Hippocampal formation (tissue), 2 donors: ENCODE measurements at regions not wholly inside any gene's neighbourhood (a gene's known extent, or its start where the extent isn't known, plus 50 kb on each side); places are given as distances from the start of the nearest gene placed in this dataset.
"Not testable (repeated sequence)": the region's sequence is repeated elsewhere in the genome, so short reads cannot be mapped to it uniquely, and the experiment has no call there.

Experiments used
- DNase-seq, 2 donors: peaks; one replicate each; lab custom pipeline; 2025; lab: John Stamatoyannopoulos, UW

DNA sequence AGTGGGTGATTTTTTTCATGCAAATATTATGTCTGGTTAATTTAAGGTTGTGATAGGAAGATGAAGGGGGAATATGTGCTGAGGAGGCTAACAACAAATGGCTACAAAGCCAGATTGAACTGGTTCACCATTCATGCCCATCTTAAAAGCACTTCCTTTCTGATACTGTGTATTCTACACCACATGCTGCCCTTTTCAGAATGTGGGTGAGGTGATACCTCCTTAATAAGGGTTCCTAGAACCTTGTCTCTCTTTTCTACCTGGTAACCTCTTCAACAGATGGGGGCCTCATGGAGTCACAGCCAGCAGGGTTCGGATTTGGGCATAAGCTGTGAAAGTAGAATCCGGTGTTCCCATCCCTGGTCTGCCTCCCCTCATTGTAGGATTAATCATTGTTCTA, 1064.0 kb upstream of the SEMA6A start:
- DNase-seq, result no peak

DNA sequence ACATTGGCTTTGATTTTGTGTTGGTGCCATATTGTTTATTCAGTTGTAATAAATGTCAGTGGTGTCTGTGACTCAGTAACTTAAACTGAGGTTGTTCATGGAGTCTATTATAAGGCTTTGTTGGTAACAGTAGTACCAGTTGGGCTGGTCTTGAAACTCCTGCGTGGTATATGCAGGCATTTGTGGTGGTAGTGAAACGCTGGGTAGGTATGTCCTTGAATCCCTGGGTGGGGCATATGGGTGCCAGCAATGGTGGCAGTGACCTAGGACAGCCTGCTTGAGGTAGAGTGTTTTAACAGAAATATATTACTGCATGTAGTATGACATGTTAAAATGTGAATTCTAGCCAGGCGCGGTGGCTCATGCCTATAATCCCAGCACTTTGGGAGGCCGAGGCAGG, 1058.5 kb upstream of the SEMA6A start:
- no peak for DNase-seq

DNA sequence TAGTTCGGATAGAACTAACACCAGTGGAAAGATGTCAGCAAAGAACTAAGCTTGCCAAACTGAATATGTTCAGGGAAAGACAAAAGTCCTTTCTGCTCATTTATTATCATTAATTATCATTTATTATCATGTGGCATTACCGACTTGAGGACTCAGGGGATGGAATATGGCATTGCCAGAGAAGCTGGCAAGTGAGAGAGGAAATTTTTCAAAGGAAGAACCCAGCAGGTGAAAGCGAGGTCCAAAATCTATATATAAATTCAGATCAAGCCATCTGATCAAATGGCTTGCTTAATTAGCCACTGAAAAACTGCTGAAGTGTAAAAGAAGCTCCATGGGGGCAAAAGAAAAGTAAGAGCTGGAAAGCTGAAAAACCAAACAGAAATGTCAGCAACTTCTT, 1049.6 kb upstream of the SEMA6A start:
- no peak for DNase-seq

DNA sequence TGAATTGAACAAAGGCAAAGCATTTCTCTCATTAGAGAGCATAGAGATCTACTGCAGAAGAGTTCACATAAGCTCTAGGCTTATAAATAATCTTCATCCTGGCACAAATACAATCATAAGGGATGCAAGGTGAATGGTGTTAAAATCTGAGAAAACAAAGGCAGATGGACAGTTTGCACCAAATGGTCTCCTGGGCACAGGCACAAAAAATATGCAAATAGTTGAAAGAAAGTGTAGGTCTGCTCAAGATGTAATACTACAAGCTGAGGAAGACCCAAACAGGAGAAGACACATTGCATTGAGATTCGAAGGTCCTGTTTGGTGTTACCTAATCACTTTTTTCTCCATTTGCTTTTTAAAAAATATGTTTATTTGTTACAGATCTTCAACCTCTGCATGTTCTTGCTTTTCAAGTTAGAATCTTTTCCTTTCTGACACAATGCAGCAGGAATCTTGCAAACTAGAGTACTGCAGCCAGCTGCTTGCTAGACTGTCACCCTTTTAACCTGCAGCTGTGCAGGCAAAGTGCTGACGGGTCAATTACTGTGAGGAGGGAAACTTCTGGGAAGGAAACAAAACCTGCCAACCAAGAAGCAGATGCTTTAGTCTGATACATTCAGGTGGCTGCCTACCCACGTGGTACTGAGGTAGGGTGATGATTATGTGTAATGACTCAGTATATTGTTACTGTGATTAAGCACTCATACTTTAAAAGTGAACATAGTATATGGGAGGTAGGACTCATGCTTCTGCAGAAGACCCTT, 1048.6 kb upstream of the SEMA6A start:
- peak in 1 of 2 donors; percentile 26 for DNase-seq

DNA sequence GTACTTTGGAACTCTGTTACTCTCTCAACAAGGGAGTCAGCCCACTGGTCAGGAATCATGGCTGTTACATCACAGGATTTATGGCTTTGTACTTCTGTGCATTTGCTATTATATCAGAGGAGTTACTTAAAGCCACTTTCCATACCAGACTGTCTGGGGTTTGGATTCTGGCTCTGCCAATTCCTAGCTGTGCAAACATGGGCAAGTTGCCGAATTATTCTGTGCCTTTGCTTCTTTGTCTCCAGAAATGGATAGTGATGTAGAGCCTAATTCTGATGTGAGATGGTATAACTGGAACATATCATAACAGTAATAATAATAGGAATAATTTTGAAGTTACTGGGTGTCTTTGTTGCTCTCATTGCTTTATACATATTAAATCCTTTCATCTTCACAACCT, 1047.3 kb upstream of the SEMA6A start:
- DNase-seq, result no peak

DNA sequence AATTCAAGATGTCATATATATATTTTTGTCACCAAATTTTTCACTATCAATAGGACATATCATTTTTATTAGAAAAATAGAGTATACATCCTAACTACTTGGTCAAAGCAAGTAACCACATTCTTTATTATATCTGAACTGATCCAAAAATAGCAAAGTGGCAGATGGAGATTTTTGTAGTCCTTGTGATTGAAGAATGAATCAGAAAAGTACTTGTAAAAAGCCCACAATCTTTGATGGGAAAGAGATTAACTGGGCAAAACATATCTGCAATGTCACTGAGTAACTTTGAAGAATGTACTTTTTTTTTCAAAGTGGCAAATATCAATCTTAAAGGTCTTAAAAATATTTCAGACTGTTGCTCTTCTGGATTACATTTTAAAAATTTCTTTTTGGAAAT, 1040.6 kb upstream of the SEMA6A start:
- no peak for DNase-seq

DNA sequence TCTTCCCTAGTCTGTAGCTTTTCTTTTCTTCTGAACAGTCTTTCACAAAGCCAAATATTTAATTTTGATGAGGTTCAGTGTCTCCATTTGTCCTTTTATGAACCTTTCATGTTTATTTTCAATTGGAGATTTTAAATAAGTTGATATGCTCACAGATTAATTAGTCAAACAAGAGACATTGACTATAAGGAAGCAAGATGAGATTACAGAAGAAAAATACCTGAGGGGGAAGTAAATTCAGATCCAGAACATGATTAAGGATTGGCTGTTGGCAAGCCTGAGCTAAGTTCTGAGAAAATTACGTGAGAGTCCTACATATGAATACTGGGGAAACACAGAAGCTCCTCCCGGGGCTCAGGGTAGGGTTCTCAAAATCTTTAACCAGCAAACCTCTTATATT, 1039.8 kb upstream of the SEMA6A start:
- no peak for DNase-seq

DNA sequence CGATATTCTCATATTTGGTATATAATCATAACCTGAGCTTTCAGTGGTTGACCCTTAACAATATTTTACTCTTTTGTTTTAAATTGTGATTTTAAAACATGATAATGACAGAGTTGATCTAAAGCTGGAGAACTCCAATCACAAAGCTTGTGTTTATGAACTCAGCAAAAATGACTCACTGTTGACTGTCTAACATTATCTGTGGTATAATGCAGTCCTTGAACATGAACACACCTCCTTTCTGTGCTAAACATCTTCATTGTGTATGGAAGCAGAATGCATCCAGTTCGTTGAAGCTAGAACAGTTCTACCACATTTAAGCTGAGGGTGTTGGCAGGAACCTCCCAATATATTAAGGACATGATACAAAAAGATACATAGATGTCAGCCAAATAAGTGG, 1030.2 kb upstream of the SEMA6A start:
- no peak for DNase-seq

DNA sequence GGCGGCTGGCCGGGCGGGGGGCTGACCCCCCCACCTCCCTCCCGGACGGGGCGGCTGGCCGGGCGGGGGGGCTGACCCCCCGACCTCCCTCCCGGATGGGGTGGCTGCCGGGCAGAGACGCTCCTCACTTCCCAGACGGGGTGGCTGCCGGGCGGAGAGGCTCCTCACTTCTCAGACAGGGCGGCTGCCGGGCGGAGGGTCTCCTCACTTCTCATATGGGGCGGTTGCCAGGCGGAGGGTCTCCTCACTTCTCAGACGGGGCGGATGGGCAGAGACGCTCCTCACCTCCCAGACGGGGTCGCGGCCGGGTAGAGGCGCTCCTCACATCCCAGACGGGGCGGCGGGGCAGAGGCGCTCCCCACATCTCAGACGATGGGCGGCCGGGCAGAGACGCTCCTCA, 1025.2 kb upstream of the SEMA6A start:
- DNase-seq, result not testable (repeated sequence)

DNA sequence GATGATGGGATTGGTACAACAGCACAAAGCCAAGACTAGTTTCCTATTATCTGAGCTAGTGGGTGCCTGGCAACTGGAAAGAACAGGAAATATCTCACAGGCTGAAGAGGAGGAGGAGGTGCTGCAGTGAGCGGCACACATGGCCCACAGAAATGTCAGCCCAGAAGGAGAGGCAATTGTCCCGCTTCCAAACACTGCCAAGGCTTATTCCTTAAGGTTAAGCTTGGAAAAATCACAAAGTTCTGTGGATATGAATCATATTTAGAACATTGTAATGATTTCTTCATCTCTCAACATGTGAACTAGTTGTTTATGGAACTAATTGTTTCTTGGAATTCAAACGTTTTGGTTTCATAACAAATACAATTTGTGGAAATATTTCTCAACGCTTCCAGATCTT, 1019.5 kb upstream of the SEMA6A start:
- peak in 1 of 2 donors; percentile 33 for DNase-seq

DNA sequence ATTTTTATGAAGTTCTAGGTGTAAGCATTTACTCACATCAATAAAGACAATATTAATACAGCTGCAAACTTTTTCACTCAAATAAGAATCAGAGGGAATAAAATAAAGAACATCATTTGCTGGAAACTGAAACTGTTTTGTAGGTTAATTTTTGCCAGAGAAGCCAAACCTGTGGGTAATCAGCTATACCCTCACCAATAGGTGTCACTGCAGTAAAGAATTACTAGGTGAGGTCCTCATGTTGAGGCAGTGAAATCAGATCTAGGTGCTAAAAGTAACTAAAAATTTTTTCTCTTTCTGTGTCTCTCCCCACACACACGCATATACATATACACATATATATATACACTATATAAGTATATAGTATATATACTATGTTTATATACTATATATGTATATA, 1016.3 kb upstream of the SEMA6A start:
- DNase-seq, result no peak

DNA sequence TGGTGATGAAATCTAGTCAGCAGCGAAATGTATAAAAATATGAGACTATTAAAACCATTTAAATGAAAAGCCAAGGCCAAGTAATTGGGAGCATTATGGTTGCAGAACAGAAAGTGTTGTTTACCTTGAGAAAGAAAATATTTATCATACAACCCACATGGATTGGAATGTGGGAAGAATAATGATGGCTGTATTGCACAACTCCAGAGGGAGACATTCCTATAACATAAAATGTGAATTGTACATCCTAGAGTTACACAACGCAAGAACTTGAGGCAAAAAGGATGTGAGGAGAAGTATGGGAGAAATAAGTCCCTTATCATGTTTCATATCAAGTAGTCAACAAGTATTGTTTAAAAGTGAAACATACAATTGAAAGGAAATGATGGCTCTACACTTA, 1014.0 kb upstream of the SEMA6A start:
- no peak for DNase-seq

DNA sequence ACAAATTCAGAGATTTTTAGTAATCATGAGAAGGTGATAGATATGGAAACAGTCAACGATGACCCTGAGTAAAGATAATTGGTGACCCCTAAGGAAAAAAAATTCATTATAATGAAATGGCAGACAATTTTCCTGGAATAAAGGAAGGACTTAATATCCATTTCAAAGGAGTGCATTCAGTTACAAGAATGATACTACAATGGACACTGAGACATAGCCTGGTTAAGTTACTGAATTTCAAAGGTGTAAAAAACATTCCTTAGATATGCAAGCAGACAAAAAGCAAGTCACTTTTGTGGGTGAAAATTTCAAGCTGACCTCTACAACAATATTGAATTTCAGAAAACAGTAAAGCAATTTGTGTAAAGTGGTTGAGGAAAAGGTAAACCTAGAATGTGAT, 1012.5 kb upstream of the SEMA6A start:
- no peak for DNase-seq

DNA sequence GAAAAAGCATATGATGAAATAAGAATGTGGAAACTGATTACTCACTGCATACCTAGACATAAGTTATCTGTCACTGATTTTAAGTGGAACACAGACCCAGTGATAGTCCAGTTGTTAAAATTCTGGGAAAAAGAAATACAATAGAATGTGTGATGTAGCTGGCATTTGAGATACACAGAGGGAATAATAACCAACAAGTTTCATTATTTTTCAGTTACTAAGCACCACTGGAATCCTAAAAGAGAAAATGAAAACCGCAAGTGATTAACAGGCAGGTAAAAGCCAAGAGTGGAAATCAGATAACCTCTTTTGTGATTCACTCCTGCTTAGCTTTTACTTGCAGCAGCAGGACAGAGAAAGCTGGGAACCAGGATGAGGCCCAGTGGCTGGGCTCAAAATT, 994.0 kb upstream of the SEMA6A start:
- DNase-seq, result no peak

DNA sequence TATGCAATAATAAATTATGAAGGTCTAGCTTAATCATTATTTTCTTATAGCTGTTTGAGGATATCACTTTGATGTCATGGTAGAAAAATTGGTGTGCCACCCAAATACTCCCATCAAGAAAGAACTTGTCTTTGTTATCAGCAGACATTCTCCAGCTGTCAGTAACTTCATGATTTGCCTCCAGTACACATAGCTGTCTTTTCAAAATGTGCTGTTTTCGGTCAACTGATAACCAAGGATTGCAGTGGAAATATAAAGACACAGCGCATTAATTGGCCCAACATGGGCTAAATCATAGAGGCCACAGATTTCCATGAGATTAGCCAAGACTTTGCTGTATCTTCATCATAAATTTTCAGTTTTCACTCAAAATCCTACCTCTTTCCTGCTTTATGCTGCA, 993.5 kb upstream of the SEMA6A start:
- DNase-seq, result no peak

DNA sequence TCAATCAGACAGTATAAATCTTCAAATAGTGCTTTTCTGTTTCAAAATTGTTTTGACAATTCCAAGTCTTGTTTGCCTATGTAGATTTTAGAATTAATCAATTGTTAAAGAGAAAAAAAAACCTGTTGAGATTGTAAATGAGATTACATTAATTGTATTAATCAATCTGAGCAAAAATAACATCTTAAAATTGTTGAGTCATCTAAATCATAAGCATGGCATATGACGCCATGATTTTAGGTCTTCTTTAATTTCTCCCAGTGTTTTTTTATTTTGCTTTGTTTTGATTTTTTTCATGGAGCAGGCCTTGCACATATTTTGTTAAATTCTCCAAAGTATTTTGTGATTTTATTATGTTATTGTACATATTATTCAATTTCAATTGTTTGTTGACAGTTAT, 988.0 kb upstream of the SEMA6A start:
- no peak for DNase-seq

DNA sequence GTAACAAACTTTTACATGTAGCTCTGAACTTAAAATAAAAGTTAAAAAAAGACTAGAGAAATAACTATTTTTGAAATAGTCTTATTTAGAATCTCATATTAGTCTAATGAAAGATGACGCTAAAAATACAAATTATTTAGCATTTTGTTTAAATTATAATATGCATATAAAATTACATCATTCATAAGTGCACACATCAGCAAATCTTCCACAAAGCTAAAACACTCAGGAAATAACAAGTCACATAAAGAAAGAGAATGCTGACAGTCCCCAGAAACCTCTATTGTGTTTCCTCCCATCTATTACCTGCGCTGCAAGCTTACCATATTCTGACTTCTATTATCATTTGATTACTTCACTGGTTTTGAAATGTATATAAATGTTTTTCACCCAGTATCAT, 986.9 kb upstream of the SEMA6A start:
- DNase-seq, result no peak

DNA sequence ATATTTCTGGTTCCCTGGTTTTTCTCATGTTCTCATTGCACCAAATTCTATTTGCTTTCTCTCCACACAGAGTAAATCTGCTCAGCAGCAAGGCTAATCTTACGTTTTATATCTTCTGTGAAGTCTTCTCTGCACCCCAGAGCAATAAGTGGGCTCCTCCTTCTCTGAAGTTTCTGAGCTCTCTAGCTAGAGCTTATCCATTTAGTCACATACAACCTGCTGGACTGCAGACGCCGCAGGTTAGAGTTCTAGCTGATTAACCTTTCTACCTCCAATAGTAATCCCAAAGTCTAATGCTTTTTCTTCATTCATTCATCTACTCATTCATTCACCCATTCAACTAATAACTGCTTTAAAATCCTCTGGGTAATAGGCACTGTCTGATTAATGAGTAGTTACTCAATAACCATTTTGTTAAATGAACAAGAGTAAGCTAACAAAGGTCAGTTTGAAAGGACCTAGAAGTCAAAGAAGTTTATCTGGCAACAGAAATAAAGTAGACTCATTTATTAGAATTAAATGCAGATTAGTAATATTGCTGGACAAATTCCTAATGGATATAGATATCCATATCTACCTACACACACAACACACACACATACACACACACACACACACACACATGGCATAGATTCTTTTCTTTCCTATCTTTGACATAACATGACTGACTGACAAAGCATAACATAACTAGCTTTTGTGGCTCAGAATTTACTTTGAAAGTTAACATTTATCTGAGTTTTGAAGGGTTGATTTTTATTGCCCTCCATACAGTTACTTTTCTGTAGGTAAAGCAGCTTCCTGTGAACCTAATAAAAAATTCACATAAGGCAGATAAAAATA, 984.6 kb upstream of the SEMA6A start:
- DNase-seq, result no peak

DNA sequence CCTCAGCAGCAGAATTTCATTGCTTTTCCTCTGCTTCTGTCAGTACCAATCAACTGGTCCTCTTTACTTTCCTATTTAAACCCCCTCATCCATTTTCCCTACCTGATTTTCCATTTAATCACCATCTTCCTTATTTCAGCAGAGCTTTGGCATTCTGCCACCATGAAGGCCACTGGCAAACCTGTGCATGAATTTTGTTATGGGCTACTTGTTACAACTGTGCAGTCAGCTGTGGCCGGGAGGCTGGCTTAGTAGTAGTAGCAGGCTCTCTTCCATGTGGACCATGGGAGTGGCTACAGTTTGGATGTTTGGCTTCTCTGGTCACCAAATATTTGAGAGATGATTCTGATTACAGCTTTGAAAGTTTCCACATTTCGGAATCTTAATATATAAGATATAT, 976.6 kb upstream of the SEMA6A start:
- no peak for DNase-seq

DNA sequence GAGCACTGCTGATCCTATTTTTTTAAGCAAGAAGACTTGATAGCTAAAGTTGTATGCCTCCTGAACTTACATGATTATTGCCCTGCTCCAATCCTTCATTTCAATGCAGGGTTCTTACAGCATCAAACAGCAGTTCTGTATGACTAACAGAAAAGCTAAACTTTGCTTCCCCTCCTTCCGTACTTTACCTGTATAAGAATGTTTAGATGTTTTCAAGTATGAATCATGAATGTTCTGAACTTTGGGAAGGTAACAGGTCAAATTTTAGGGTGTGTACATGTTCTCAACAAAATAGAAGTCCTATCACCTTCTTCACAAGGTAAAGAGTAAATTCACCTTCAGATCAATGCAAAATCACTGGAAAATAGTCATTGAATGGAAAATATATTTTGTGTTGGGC, 972.6 kb upstream of the SEMA6A start:
- DNase-seq, result no peak

DNA sequence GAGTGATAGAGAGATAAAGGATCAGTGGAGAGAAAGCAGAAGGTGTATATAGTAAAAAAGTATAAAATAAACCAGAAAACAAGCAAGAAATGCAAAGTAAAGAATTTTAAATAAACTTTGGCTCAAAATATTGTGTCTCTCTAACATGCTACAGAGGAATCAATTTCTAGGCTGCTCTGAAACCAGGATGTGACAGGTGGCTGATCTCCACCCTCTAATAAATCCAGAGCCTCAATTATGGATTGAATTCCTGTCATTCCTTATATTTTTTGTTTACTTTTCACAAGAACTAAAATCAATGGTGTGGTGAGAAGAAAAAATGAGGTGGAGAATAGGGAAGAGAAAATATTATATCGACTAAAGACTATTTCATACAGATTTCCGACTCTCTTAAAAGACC, 965.1 kb upstream of the SEMA6A start:
- no peak for DNase-seq

DNA sequence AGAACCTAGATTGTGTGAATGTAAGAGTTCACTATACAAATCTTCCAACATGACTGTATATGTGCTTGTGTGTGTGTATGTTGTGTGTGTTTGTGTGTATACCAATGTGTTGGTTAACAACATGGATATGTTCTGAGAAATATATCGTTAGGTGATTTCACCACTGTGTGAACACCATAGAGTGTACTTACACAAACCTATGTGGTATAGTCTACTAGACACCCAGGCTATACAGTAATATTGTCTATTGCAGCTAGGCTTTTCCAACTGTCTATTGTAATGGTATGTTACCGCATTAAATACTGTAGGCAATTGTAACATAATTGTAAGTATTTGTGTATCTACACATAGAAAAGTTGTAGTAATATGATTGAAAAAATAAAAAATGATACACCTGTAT, 959.2 kb upstream of the SEMA6A start:
- DNase-seq, result no peak

DNA sequence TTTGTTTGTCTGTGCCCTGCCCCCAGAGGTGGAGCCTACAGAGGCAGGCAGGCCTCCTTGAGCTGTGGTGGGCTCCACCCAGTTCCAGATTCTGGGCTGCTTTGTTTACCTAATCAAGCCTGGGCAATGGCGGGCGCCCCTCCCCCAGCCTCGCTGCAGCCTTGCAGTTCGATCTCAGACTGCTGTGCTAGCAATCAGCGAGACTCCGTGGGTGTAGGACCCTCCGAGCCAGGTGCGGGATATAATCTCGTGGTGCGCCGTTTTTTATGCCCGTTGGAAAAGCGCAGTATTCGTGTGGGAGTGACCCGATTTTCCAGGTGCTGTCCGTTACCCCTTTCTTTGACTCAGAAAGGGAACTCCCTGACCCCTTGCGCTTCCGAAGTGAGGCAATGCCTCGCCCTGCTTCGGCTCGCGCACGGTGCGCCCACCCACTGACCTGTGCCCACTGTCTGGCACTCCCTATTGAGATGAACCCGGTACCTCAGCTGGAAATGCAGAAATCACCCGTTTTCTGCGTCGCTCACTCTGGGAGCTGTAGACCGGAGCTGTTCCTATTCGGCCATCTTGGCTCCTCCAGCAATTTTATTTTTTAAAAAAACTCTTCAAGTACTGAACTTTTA, 958.5 kb upstream of the SEMA6A start:
- DNase-seq, result not testable (repeated sequence)
